Osteocyte (in vitro differentiated cells): ENCODE measurements at regions not wholly inside any gene's neighbourhood (a gene's known extent, or its start where the extent isn't known, plus 50 kb on each side); places are given as distances from the start of the nearest gene placed in this dataset.

ENCODE experiments used
- DNase-seq: peaks from one replicate; pipeline ENCODE4 v3.0.0; 2021; ENCODE audit warnings: mixed read lengths; ENCODE audit not compliant: unreplicated experiment; ENCODE audit errors: extremely low spot score
- H3K27ac Mint-ChIP-seq: one replicate; pipeline ENCODE4 v1.8.0; 2021; ENCODE audit warnings: mild to moderate bottlenecking, mixed read lengths; ENCODE audit not compliant: unreplicated experiment
- H3K27me3 Mint-ChIP-seq: one replicate; pipeline ENCODE4 v1.8.0; 2021; ENCODE audit warnings: mixed read lengths; ENCODE audit not compliant: unreplicated experiment
- H3K36me3 Mint-ChIP-seq: one replicate; pipeline ENCODE4 v1.8.0; 2021; ENCODE audit warnings: mixed read lengths; ENCODE audit not compliant: unreplicated experiment
- H3K4me1 Mint-ChIP-seq: one replicate; pipeline ENCODE4 v1.8.0; 2021; ENCODE audit warnings: mixed read lengths; ENCODE audit not compliant: unreplicated experiment
- H3K4me3 Mint-ChIP-seq: one replicate; pipeline ENCODE4 v1.8.0; 2021; ENCODE audit warnings: mild to moderate bottlenecking, moderate library complexity, mixed read lengths; ENCODE audit not compliant: unreplicated experiment
- H3K9me3 Mint-ChIP-seq: one replicate; pipeline ENCODE4 v1.8.0; 2021; ENCODE audit warnings: mixed read lengths; ENCODE audit not compliant: unreplicated experiment
- CTCF ChIP-seq: fragments of 200-600 bp; sonication (generic); IDR thresholded peaks from 2 replicates; pipeline ENCODE4 v1.5.0; 2021; ENCODE audit warnings: antibody characterized with exemption, mild to moderate bottlenecking, moderate library complexity

DNA sequence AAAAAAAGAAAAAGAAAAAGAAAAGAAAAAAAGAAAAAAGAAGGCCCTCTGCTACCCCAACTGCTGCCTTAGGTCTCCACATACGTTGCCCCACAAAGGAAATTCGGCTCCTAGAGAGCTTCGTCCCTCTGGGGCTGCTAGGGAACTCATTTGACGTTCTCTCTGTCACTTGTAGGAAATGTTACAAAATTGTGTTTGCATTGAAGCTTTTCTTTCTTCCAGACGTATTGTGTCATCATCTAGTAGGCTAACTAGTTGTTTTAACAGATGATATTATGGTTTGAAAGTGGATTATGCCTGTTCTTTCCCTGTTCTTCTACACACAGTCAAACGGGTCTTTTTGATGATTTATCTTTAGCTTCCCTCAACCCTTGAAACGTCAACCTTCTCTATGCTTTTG lies 125.3 kb downstream of the BDH1 start:
- Mint-ChIP-seq H3K36me3 (no peaks in the 10 kb centered on the region), H3K9me3 (no peaks in the 10 kb centered on the region), H3K27ac (peak overlapping the region; percentile 78), H3K4me1 (peaks cover 59% of the 10 kb centered on the region), H3K4me3 (no peak overlapping the region), H3K27me3 (no peaks in the 10 kb centered on the region)
- TF ChIP-seq CTCF, result no peak
- no peak for DNase-seq

GRCh38 chr3:197428952-197429351 lies 126.8 kb downstream of the BDH1 start:
- H3K4me3 Mint-ChIP-seq, result no peak overlapping the region
- no peak for DNase-seq
- no peak for TF ChIP-seq CTCF
- H3K36me3 Mint-ChIP-seq, result no peaks in the 10 kb centered on the region
- H3K27ac Mint-ChIP-seq, result peak overlapping the region; percentile 90
- H3K4me1 Mint-ChIP-seq, result peaks cover 63% of the 10 kb centered on the region
- no peaks in the 10 kb centered on the region for H3K9me3 Mint-ChIP-seq
- H3K27me3 Mint-ChIP-seq, result no peaks in the 10 kb centered on the region

DNA sequence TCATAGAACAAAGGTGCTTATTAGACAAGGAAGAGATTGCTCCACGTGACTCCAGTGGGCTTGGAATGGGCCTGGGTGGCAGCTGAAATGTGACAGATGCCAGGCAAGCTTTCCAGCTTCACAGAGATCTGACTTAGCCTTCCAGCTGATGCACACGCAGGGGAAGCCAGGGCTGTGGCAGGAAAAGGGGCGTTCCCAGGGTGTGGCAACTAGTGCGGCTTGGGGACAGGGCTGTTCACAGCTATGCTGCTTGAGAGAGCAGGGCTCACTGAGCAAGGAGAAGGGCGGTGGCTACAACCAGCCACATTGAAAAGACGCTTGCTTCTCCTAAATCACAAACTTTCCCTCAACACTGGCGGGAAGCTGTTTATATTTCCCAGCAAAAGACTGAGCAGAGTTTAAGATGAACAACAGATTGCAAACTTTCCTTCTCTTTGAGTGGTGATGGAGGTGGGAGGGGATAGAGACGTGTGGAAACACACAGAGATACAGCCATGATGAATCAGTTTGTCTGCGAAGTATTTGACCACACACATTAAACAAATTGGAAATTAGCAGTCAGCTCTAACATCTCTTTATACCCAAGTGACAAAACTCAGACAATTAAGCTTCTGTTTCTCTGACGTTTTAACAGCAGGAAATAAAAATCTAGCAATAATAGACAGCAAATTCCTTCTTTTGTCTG lies 127.5 kb downstream of the BDH1 start:
- peak overlapping the region; percentile 90 for H3K27ac Mint-ChIP-seq
- no peaks in the 10 kb centered on the region for H3K27me3 Mint-ChIP-seq
- H3K4me1 Mint-ChIP-seq, result peaks cover 63% of the 10 kb centered on the region
- no peaks in the 10 kb centered on the region for H3K36me3 Mint-ChIP-seq
- no peaks in the 10 kb centered on the region for H3K9me3 Mint-ChIP-seq
- TF ChIP-seq CTCF, result no peak
- no peak for DNase-seq
- H3K4me3 Mint-ChIP-seq, result no peak overlapping the region

- H3K4me1 Mint-ChIP-seq, result peaks cover 61% of the 10 kb centered on the region
- no peak for TF ChIP-seq CTCF
- no peaks in the 10 kb centered on the region for H3K27me3 Mint-ChIP-seq
- H3K4me3 Mint-ChIP-seq, result no peak overlapping the region
- H3K27ac Mint-ChIP-seq, result no peak overlapping the region
- DNase-seq, result no peak
- no peaks in the 10 kb centered on the region for H3K9me3 Mint-ChIP-seq
- no peaks in the 10 kb centered on the region for H3K36me3 Mint-ChIP-seq
Observed at GRCh38 chr3:197427021-197427420, 128.6 kb upstream of the DLG1 start.

- no peak for DNase-seq
- no peaks in the 10 kb centered on the region for H3K27me3 Mint-ChIP-seq
- peaks cover 58% of the 10 kb centered on the region for H3K4me1 Mint-ChIP-seq
- TF ChIP-seq CTCF, result no peak
- no peaks in the 10 kb centered on the region for H3K9me3 Mint-ChIP-seq
- no peaks in the 10 kb centered on the region for H3K36me3 Mint-ChIP-seq
- no peak overlapping the region for H3K4me3 Mint-ChIP-seq
- H3K27ac Mint-ChIP-seq, result peak overlapping the region; percentile 66
Observed at GRCh38 chr3:197426121-197426566, 127.7 kb upstream of the DLG1 start.
